Tongue (tissue), 1 donor: ENCODE measurements at regions not wholly inside any gene's neighbourhood (a gene's known extent, or its start where the extent isn't known, plus 50 kb on each side); places are given as distances from the start of the nearest gene placed in this dataset.

ENCODE experiments used
- DNase-seq: peaks from one replicate; pipeline ENCODE4 v3.0.0-alpha.2; 2015

DNA sequence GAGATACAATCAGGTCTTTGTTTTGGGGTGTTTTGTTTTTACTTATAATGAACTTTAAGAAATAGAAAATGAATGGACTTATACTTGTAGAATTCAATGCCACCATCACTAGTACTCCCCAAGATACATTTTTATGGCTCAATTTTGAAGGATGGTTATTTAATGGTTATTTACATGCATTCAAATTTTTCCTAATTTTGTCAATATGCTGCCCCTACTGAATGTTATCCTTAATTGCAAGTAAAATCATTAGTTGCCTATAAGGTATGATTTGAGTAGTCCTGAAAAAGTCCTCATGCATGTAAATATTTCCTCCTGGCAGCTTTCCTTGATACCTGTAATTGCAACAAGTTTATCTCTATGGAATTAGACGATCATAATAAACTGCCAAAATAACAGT is 391.2 kb downstream of the BCAT1 start:
- DNase-seq, result no peak

DNA sequence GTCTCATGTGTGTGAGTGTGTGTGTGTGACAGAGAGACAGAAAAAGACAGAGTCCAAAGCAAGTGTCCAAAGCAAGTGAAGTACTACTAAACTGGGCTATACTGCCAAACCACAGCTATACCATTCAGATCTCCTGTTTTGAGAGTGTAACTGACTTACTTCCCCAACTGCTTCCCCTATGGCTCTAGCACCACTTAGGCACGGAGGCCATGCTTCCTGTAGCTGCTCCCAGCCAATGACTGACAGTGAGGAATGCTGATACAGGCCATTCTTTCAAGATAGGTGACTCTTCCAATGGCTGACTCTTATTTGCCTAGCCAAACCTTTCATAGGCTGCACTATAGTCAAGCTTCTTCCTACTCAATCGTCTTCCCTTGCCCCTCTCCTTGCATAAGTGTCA is 393.2 kb downstream of the BCAT1 start:
- DNase-seq, result no peak

DNA sequence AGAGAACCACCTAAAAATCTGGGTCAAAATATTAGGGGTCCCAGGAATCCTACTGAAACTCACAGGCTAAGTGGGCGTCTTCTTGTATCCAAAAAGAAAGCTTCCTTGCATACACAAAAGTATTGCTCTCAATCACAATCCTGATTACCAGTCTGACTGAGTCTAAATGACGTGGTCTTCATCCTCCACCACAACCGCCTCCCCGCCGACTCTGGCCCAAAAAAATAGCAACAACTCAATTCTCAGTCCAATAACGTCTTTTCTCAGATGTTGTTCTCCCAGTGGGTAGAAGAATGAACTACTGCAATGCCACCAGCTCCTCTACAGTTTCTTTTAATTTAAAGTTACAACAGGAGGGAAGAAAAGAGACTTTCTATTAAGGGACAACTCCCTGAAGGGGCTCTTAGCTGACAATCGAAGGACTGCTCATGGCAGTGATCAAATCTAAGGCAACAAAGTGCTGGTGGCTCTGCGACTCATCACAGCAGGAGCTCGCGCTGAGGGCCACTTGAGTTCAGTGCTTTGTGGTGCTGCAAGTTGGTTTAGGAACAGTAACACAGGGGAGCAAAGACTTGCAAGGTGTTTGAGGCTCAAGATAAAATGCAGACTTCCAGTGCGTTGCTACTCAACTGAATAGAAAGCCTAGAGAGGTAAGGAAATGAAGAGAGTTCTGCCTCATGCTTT is 394.1 kb downstream of the BCAT1 start:
- no peak for DNase-seq

DNA sequence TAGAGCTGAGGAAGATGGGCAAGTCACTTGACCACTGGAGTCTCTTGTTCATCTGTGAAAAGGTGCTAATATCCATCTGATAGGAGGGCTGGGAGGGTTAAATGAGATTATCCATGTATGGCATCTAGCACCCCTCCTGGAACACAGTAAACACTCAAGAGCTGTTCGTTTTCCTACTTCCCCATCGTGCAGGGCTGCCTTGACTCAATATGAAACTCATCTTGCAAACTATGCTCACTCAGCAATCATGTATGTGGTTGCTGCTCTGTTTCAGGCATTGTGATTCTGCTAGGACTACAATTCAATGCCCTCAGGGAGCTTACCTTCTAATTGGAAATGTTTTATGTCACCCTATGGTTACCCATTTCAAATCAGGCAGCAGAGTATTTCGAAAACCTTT is 395.6 kb downstream of the BCAT1 start:
- DNase-seq, result no peak

DNA sequence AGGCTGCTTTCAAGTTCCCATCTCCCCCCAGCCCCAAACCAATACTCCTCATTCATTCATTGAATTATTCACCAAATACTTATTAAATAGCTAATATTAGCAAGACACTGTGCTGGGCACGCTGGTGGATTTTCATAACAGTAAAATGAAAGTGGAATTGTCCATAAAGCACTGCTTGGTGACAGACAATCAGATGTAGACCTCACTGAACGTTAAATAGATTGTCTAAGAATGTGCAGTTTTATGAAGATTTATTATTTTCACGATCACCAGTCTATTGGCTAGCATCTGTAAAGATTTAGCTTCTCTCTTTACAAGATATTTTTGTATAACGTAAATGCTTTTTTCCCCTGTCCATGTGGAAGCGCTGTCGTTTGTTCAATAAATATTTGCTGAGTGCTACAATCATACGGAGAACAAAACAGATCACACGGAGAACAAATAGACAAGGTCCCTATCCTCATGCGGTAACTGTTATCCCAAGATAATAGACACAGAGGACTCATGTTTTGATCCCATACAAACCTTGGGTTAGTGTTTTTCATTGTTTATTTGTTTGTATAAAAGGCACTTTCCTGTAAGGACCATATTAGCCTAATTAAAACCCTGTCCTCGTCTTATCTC is 397.6 kb downstream of the BCAT1 start:
- DNase-seq, result no peak

DNA sequence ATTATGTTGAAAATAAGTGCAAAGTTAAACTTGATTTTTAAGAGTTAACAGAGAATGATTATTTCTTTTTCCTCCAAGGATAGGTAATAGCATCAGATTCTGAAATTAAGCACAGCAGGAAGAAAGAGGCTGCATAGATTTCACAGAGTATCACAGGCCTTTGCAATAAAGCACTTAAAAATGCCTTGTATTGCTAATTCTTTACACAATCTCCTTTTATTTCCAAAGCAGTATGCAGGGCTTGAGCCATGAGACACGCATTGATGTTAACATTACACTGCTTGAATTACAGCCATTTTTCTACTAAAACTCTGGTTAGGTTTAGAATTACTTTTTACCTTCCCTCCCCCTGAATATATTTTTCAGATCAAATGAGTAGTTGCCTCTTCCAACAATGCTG is 398.3 kb downstream of the BCAT1 start:
- no peak for DNase-seq

DNA sequence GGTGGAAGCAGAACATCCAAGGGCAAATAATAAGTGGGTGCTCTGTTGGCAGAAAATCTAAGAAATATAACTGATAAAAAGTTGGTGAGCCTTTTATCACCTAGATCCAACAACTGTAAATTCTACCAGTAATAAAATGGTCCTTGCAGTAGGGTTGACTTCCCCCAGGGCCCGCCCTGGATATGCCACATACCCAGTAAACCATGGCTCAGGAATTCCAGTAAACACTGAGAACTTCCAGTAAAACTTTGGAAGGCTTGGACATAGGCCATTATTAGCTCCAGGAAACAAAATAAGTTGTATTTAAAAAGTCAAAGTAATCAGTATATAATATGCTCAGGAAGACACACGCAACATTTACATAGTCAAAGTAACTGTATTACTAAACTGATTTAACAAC is 402.2 kb downstream of the BCAT1 start:
- no peak for DNase-seq

DNA sequence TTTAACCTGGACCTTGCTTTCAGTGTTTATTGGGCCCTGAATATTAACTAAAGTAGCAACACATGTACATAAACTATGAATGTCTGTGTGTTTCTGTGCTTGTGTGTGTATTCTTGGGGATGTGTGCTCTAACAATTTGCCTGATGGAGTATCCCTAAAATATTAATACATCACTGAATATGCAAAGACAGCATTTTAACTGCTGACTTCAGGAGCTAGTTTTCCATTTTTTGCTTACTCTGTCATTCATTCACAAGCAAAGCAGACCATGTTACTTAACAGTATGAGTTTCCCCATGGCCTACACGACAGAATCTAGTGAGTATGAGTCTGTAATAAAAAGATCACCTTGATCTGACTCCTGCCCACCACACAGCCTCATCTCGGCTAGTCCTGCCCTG is 402.8 kb downstream of the BCAT1 start:
- no peak for DNase-seq

DNA sequence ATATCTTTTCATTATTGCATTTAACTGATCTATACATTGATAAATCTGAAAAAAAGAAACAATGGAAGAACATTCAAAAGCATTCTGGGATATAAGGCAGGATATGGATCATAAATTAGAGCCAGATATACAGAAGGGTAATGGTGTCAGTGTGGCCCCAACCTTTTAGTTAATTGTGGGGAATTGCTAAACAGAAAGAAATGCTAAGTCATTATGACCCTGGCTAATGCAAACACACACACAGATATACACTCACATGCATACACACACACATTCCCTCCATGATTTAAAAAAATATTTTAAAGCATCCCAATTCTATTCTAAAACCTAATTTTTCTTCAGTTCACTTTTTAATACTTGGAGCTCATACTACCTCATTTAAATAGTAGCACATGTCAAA is 404.5 kb downstream of the BCAT1 start:
- no peak for DNase-seq

DNA sequence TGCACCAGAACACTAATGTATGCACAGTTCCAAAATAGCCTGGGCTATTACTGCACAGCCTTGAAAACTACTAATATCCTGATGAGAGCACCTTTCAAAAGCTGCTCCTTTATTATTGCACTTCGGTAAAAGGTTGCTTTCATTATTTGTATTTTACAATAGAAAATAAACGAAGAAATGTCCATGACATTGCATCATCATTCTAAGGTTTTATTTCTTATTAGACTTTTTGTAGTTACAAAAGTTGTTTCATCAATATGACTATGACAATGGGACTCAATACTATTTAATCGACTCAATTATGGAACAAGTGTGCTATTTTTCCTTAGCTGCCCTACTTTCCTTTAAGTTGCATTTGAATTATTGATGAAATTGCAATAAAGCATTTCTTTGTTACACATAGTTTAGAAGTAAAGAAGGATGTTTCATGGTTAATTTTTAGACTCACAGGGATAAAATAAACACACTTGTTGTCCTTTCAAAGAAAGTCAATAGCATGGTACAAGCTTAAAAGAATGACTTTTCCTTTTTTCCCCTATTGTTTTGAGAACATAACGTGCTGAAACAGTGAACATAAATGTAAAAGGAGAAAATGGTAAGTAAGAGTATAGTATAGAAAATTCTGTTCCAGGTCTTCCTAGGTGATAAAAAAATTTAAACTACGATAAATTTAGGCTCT is 407.6 kb downstream of the BCAT1 start:
- no peak for DNase-seq

DNA sequence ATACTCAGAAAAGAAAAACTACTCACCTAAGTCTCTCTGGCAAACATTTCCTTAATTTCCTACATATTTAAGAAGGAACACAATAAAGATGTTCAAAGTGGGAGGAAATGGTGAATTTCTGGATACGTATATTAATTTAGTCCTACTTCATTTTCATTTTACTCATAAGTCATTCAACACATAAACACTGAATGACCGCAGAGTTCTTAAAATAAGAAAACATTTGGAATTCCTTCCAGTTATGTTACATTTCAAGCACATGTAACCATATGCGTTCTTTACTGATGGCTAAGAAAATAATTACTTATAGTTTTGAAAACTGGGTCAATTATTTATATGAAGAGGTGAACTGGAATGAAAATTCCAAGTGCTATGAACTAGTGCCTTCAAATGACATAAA is 409.3 kb downstream of the BCAT1 start:
- DNase-seq, result no peak

DNA sequence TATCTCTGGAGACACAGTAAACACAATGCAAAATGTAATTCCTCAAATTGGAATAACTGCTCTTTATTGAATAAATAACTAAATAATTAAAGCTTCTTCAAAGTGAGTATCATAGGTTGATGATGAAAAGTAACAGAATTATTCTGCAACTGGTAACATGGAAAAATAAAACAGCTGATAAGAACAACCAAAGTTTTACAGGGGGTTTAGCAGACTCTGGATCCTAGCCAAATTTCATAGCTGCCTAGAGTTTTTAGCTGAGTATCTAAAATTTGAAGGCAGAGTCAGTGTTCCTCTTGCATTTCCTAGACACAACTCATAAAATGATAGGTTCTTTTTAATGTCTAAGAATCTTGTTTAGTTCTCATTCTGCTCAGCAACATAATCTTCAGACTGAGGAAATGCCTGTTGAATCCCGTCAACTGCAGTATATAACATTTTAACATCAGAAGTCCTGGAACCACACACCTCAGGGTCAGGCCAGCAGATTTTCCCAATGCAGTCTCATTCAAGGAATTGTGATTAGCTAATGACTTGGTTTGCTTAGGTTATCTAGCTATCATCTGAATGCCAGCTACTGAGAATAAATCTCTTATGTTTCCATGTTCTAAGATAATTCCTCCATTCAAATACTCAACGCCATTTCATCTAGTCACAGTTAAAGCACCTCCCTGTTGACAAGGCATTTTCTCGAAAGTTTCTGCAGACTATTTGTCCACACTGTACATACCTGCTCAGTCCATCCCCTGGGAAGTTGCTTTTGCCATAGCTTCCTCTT is 411.6 kb downstream of the BCAT1 start:
- DNase-seq, result peak; percentile 30

DNA sequence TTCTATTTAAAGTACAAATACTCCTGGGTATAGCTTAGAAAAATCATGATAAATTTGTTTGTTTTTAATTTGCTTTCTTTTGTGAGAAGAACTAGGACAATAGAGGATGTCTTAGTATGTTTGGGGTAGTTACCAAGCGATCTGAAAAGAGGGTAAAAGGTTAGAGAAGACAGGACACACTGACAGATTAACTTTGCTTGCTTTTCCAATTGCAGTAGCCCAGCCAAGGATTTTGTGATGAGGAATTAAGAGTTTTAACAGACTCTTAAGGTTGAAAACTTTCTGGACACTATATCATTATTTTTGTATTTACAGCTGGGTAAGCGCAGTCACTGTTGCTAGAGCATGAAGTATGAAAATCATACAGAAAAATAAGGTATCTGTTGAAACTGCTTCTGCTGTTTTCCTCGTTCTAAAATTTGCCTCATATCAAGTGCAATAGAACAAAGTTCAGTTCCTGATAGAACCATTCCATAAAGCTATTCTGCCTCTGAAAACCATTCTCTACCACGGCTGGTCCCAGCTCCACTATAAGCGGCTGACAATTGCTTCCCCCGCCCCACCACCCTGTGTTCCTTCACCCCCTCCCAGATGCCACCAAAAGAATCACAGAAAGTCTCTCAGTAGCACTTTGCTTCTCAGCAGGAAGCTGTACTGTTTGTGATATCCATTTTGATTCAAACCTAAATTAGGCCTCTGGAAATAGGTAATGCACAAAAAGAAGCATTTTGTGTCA is 413.4 kb downstream of the BCAT1 start:
- no peak for DNase-seq

DNA sequence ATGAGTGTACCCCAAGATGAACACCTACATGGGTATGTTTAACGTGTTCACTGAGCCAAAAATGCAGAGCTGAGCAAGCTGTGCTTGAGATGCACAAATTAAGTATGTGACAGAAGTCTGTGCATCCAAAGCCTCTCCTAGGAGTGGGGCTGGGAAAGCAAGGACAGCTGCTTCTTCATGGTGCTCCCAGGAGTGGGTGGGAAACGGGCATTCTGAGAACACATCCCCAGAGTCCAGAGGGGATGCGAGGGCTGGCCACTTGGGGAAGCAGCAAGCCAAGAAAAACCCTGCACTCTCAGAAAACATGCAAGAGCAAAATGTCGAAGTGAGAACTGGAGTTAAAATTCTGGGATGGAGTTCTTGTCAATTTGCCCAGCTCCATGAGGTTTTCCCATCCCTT is 414.3 kb downstream of the BCAT1 start:
- no peak for DNase-seq

DNA sequence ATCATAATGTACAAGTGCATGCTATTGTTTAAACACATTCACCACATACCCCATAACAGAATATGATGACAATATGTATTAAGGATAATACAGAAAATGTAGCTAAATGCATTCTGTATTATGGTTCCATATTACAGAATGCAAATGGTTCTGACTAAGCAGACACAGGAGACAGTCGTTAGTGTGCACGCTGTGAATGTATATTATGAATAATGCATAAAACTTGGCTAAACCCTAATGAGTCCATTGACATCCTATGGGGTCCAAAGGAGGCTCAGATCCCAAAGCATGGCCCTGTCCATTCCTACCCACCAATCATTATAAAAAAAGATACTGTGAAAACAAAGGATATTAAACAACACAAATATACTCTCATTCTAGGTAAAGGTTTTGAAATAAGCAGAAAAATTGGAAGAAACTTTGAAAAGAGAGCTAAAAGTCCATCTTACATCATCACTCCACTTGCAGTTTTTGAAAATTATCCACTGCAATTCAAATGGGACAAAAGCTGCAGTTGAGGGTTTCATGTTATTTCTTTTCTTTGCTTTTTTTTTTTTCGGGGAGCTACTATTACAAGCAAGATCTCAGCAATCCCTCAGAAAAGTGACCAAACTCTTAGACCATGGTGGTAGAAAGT is 415.1 kb downstream of the BCAT1 start:
- no peak for DNase-seq

DNA sequence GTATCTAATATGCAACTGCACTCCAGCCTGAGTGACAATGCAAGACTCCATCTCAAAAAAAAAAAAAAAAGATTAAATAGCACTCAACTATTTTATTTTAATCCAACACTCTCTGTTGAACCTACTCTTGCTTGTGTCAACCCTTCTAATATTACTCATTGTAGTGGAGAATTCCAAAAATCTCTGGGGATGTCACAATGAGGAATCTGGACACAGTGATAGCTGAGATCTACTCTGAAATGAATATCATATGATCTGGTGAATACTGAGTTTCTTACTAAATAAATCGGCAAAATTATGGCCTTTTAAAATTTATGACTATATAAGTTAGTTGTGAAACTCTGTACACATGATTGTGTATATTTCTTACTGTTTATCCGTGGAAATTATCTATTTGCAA is 418.2 kb downstream of the BCAT1 start:
- no peak for DNase-seq

DNA sequence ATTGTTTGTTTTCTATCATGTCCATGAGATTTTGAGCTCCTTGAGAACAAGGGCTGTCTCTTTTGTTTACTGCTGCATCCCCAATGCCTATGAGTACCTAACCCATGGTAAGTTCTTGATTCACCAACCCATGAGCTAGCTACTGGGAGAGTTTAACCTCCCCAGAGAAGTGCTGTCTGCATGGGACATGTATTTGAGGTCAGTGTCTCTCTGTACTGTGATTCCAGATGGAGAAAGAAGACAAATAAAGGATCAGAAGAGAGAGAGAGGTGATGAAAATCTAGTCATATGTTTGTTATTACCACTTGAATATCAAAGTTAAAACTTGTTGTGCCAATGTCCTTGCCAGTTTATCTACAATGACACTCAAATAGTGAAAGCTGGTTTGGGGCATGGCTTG is 421.8 kb downstream of the BCAT1 start:
- no peak for DNase-seq

DNA sequence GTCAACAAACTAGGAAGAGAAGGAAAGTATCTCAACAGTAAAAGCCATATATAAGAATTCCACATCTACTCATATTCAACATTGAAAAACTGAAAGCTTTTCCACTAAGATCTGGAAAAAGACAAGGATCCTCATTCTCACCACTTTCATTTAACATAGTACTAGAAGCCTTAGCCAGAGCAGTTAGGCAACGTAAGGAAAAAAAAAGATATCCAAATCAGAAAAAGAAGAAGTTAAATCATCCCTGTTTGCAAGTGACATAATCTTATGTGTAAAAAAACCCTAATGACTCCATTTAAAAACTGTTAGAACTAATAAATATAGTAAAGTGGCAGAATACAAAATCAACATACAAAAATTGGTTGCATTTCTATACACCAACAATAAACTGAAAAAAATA is 426.2 kb downstream of the BCAT1 start:
- DNase-seq, result no peak

DNA sequence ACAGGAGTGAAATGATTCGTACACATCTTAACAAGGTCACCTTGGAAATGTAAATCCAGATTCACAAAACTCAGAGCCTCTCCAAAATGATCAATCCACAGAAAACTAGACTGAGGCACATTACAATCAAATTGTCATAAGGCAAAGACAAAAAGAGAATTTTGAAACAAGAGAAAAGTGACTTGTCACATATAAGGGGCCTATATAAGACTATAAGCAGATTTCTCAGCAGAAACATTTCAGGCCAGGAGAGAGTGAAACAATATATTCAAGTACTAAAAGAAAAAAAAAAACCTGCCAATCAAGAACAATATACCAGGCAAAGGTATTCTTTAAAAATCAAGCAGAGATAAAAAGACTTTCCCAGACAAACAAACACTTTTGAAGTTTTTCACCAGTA is 429.1 kb downstream of the BCAT1 start:
- DNase-seq, result no peak

DNA sequence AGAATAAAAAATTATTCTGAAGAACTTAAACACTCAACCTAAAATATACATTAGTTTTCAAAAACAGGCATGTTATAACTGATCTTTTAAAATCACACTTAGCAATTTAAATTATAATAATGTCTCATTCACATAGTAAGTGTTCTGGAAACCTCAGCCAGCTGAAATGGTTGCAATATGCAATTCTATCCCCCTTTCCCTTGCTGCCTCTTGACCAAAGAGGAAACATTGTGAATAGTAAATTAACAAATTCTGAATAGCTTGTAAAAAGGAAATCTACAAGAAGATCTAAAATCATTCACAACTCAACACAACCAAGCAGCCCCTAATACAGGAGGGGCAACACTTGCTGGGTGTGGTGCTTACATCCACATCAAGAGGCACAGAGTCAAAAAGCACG is 431.9 kb downstream of the BCAT1 start:
- no peak for DNase-seq

DNA sequence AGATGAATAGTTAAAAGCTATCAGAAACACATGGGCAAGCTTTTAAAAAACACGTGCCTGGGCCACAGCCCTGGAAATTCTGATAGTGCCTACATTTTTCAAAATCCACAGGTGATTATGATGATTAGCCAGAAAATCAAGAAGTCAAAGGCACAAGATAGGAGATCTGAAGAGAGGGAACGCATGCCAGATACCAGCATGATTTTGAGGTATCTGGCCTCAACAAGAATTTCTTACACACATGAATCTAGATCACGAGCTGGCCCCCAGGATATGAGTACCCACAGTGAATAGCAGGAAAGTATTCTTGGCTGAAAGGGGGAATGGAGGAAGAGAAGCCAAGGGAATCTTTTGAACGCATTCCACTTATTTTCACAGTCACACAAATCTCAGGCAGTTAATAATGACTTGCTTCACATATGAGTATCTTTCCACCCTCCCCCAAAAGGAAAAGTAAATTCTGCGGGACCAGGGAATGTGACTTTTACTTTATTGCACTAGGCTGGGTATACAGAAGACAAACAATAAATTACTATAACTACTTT is 438.2 kb downstream of the BCAT1 start:
- DNase-seq, result no peak

DNA sequence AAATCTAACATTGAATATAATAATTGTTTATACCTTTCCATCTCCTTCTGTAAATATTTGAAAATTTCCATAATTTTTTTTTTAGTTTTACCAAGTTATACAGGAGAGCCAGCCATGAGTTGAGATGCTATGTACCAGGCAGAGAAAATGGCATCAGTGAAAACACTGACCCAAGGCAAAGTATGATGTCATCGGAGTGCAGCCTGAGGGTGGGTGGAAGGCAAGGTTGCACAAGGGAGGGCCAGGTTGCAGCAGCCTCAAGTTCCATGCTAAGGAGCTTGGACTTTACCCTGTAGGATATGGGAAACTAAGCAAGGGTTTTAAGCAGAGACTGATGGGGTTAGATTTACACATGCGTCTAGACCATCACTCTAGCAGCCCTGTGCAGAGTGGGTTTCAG is 441.1 kb downstream of the BCAT1 start:
- no peak for DNase-seq
